Natural killer cell (primary cell): ENCODE measurements at regions not wholly inside any gene's neighbourhood (a gene's known extent, or its start where the extent isn't known, plus 50 kb on each side); places are given as distances from the start of the nearest gene placed in this dataset.

Experiments
- ATAC-seq, 3 donors: fragments of 150-1000 bp in 2 of 3; fragments of 200-7000 bp in 1 of 3; cut with Tn5 transposase; 1 replicate in 1 of 3; 2 replicates in 2 of 3; pipeline ENCODE4 v1.10.0; 2021; ENCODE audit warnings: mild to moderate bottlenecking in 2 of 3, moderate library complexity in 2 of 3
- DNase-seq, 2 donors: peaks; one replicate each; pipeline versions ENCODE4 v3.0.0 to v3.0.0-alpha.2; 2013 to 2021; ENCODE audit warnings: mixed read lengths in 1 of 2
- H3K27ac ChIP-seq: one replicate; pipeline ENCODE4 v1.5.1; 2013; ENCODE audit warnings: mild to moderate bottlenecking, low read length
- H3K27me3 ChIP-seq: one replicate; pipeline ENCODE4 v1.6.1; 2013; ENCODE audit warnings: low read length; ENCODE audit not compliant: control insufficient read depth, insufficient read depth
- H3K36me3 ChIP-seq: one replicate; pipeline ENCODE4 v1.6.1; 2013; ENCODE audit warnings: low read length; ENCODE audit not compliant: control insufficient read depth, insufficient read depth
- H3K4me1 ChIP-seq: one replicate; pipeline ENCODE4 v1.6.1; 2013; ENCODE audit warnings: low read length; ENCODE audit not compliant: control insufficient read depth, insufficient read depth
- H3K4me3 ChIP-seq: one replicate; pipeline ENCODE4 v1.5.1; 2013; ENCODE audit warnings: low read length
- H3K9me3 ChIP-seq: one replicate; pipeline ENCODE4 v1.6.1; 2013; ENCODE audit warnings: low read length; ENCODE audit not compliant: control insufficient read depth, insufficient read depth
- H3K27ac Mint-ChIP-seq, 2 donors: one replicate each; pipeline ENCODE4 v1.8.0; 2022; ENCODE audit warnings: mild to moderate bottlenecking in 2 of 2, mixed read lengths in 2 of 2, moderate library complexity in 1 of 2
- H3K27me3 Mint-ChIP-seq, 2 donors: one replicate each; pipeline ENCODE4 v1.8.0; 2022; ENCODE audit warnings: low read depth in 2 of 2, mixed read lengths in 2 of 2
- H3K36me3 Mint-ChIP-seq: one replicate; pipeline ENCODE4 v1.8.0; 2022; ENCODE audit warnings: mixed read lengths
- H3K4me1 Mint-ChIP-seq, 2 donors: one replicate each; pipeline ENCODE4 v1.8.0; 2022; ENCODE audit warnings: mixed read lengths in 2 of 2
- H3K4me3 Mint-ChIP-seq: one replicate; pipeline ENCODE4 v1.8.0; 2022; ENCODE audit warnings: mild to moderate bottlenecking, moderate library complexity, mixed read lengths
- H3K9me3 Mint-ChIP-seq, 2 donors: one replicate each; pipeline ENCODE4 v1.8.0; 2022; ENCODE audit warnings: mixed read lengths in 2 of 2
- CTCF ChIP-seq: fragments of 200-600 bp; IDR thresholded peaks from one replicate; pipeline ENCODE4 v1.8.0; 2022; ENCODE audit warnings: antibody characterized with exemption
- WGBS: methylation state at CpG from one replicate; pipeline ENCODE4 v1.1.7; 2013; ENCODE audit warnings: missing lambda C conversion rate; ENCODE audit not compliant: insufficient coverage; 5-methylcytosine and 5-hydroxymethylcytosine counted together
- intact Hi-C: fragments of 100-400 bp; cut with micrococcal nuclease; formaldehyde crosslinking; loops from one replicate; pipeline ENCODE4 v1.14.2; 2022

GRCh38 chr4:156362581-156362980 is 408.9 kb upstream of the CTSO start:
- intact Hi-C loops: no loop called here
- no peaks in the 10 kb centered on the region for H3K36me3 ChIP-seq
- Mint-ChIP-seq H3K4me1 (no peaks in the 10 kb centered on the region), H3K36me3 (no peaks in the 10 kb centered on the region), H3K27me3 (no peaks in the 10 kb centered on the region), H3K9me3 (peaks cover 9 to 22% of the 10 kb centered on the region in 2 donors), H3K27ac (no peak overlapping the region), H3K4me3 (no peak overlapping the region)
- no peak for TF ChIP-seq CTCF
- DNase-seq (no peak), ATAC-seq (no peak)
- H3K27me3 ChIP-seq: no peaks in the 10 kb centered on the region
- H3K27ac ChIP-seq: no peak overlapping the region
- H3K9me3 ChIP-seq: no peaks in the 10 kb centered on the region
- H3K4me3 ChIP-seq: no peak overlapping the region
- WGBS: 60% methylated on average over 1 of the region's 2 CpGs
- no peaks in the 10 kb centered on the region for H3K4me1 ChIP-seq

- ATAC-seq (no peak), DNase-seq (no peak)
- Mint-ChIP-seq H3K36me3 (no peaks in the 10 kb centered on the region), H3K9me3 (peaks cover 2 to 5% of the 10 kb centered on the region in 2 donors), H3K27me3 (no peaks in the 10 kb centered on the region), H3K27ac (no peak overlapping the region), H3K4me1 (no peaks in the 10 kb centered on the region), H3K4me3 (no peak overlapping the region)
- Histone ChIP-seq H3K4me3 (no peak overlapping the region), H3K36me3 (no peaks in the 10 kb centered on the region), H3K9me3 (no peaks in the 10 kb centered on the region), H3K27me3 (no peaks in the 10 kb centered on the region), H3K4me1 (no peaks in the 10 kb centered on the region), H3K27ac (no peak overlapping the region)
- intact Hi-C loops: no loop called here
- TF ChIP-seq CTCF: no peak
Observed at GRCh38 chr4:156347412-156348075, 393.9 kb upstream of the CTSO start.

- H3K27ac Mint-ChIP-seq: no peak overlapping the region
- H3K27me3 ChIP-seq: no peaks in the 10 kb centered on the region
- no peaks in the 10 kb centered on the region for H3K27me3 Mint-ChIP-seq
- ATAC-seq (no peak), DNase-seq (no peak)
- H3K4me1 ChIP-seq: no peaks in the 10 kb centered on the region
- H3K27ac ChIP-seq: no peak overlapping the region
- H3K4me3 Mint-ChIP-seq: no peak overlapping the region
- no peaks in the 10 kb centered on the region for H3K36me3 ChIP-seq
- no peak for TF ChIP-seq CTCF
- peaks cover 2 to 5% of the 10 kb centered on the region in 2 donors for H3K9me3 Mint-ChIP-seq
- no peaks in the 10 kb centered on the region for H3K9me3 ChIP-seq
- no peaks in the 10 kb centered on the region for H3K4me1 Mint-ChIP-seq
- H3K4me3 ChIP-seq: no peak overlapping the region
- intact Hi-C loops: no loop called here
- no peaks in the 10 kb centered on the region for H3K36me3 Mint-ChIP-seq
Observed at GRCh38 chr4:156346959-156347385, 393.3 kb upstream of the CTSO start.

- no peaks in the 10 kb centered on the region for H3K27me3 Mint-ChIP-seq
- intact Hi-C loops: no loop called here
- no peaks in the 10 kb centered on the region for H3K36me3 Mint-ChIP-seq
- TF ChIP-seq CTCF: no peak
- no peak overlapping the region for H3K4me3 Mint-ChIP-seq
- peaks cover 4 to 5% of the 10 kb centered on the region in 2 donors for H3K9me3 Mint-ChIP-seq
- H3K27ac Mint-ChIP-seq: no peak overlapping the region
- ATAC-seq (no peak), DNase-seq (no peak)
- no peaks in the 10 kb centered on the region for H3K4me1 Mint-ChIP-seq
- 25% methylated on average over 1 of the region's 1 CpG for WGBS
- Histone ChIP-seq H3K9me3 (no peaks in the 10 kb centered on the region), H3K4me3 (no peak overlapping the region), H3K4me1 (no peaks in the 10 kb centered on the region), H3K36me3 (no peaks in the 10 kb centered on the region), H3K27me3 (no peaks in the 10 kb centered on the region), H3K27ac (no peak overlapping the region)
Observed at GRCh38 chr4:156344397-156344796, 390.7 kb upstream of the CTSO start.
